HFFc6 (cell line): ENCODE measurements at regions not wholly inside any gene's neighbourhood (a gene's known extent, or its start where the extent isn't known, plus 50 kb on each side); places are given as distances from the start of the nearest gene placed in this dataset.

Experiments used
- DNase-seq: peaks from one replicate; pipeline ENCODE4 v3.0.0-alpha.2; 2018
- H3K27ac Mint-ChIP-seq: 2 replicates; pipeline ENCODE4 v1.8.0; 2020; ENCODE audit warnings: mild to moderate bottlenecking, mixed read lengths
- H3K27me3 Mint-ChIP-seq: 2 replicates; pipeline ENCODE4 v1.8.0; 2021; ENCODE audit warnings: mild to moderate bottlenecking, moderate library complexity, mixed read lengths; ENCODE audit not compliant: insufficient read depth
- H3K36me3 Mint-ChIP-seq: 2 replicates; pipeline ENCODE4 v1.8.0; 2021; ENCODE audit warnings: low read depth, mixed read lengths
- H3K4me1 Mint-ChIP-seq: 2 replicates; pipeline ENCODE4 v1.8.0; 2020; ENCODE audit warnings: low read depth, mixed read lengths
- H3K4me3 Mint-ChIP-seq: 2 replicates; pipeline ENCODE4 v1.8.0; 2020; ENCODE audit warnings: mild to moderate bottlenecking, moderate library complexity, mixed read lengths
- H3K9me3 Mint-ChIP-seq: 2 replicates; pipeline ENCODE4 v1.8.0; 2020; ENCODE audit warnings: mild to moderate bottlenecking, mixed read lengths
- CTCF ChIP-seq: fragments of 200-600 bp; sonication (generic); IDR thresholded peaks from 2 replicates; pipeline ENCODE4 v1.5.0; 2021; ENCODE audit warnings: antibody characterized with exemption, mild to moderate bottlenecking

GRCh38 chr10:85430991-85431390, 935.6 kb downstream of the GRID1 start:
- Mint-ChIP-seq H3K9me3 (peaks cover 24% of the 10 kb centered on the region), H3K36me3 (0 out of 2 replicates have a peak, but pooled peaks cover 7% of the 10 kb centered on the region), H3K4me3 (no peak overlapping the region), H3K27ac (no peak overlapping the region), H3K4me1 (no peaks in the 10 kb centered on the region), H3K27me3 (peaks cover 1% of the 10 kb centered on the region; the same call in 1 of the 2 replicates)
- TF ChIP-seq CTCF = no peak
- no peak for DNase-seq

- H3K27me3 Mint-ChIP-seq = peaks cover 1% of the 10 kb centered on the region; the same call in 1 of the 2 replicates
- peaks cover 40% of the 10 kb centered on the region for H3K9me3 Mint-ChIP-seq
- no peak overlapping the region for H3K4me3 Mint-ChIP-seq
- no peak for TF ChIP-seq CTCF
- 0 out of 2 replicates have a peak, but pooled peaks cover 7% of the 10 kb centered on the region for H3K36me3 Mint-ChIP-seq
- no peak overlapping the region for H3K27ac Mint-ChIP-seq
- H3K4me1 Mint-ChIP-seq = no peaks in the 10 kb centered on the region
- no peak for DNase-seq
Measured at GRCh38 chr10:85433248-85433647, 933.3 kb downstream of the GRID1 start.

- no peak for DNase-seq
- H3K4me1 Mint-ChIP-seq = no peaks in the 10 kb centered on the region
- no peaks in the 10 kb centered on the region for H3K27me3 Mint-ChIP-seq
- H3K36me3 Mint-ChIP-seq = peaks cover 9% of the 10 kb centered on the region; the same call in 1 of the 2 replicates
- no peak overlapping the region for H3K4me3 Mint-ChIP-seq
- H3K9me3 Mint-ChIP-seq = peaks cover 64% of the 10 kb centered on the region
- no peak overlapping the region for H3K27ac Mint-ChIP-seq
- no peak for TF ChIP-seq CTCF
Measured at GRCh38 chr10:85444868-85445267, 921.7 kb downstream of the GRID1 start.

GRCh38 chr10:85445702-85446101, 920.9 kb downstream of the GRID1 start:
- H3K4me3 Mint-ChIP-seq = no peak overlapping the region
- DNase-seq = no peak

GRCh38 chr10:85446827-85447226, 919.8 kb downstream of the GRID1 start:
- no peak overlapping the region for H3K27ac Mint-ChIP-seq
- peaks cover 57% of the 10 kb centered on the region for H3K9me3 Mint-ChIP-seq
- no peaks in the 10 kb centered on the region for H3K27me3 Mint-ChIP-seq
- H3K4me3 Mint-ChIP-seq = no peak overlapping the region
- peaks cover 9% of the 10 kb centered on the region; the same call in 1 of the 2 replicates for H3K36me3 Mint-ChIP-seq
- no peaks in the 10 kb centered on the region for H3K4me1 Mint-ChIP-seq
- no peak for TF ChIP-seq CTCF
- no peak for DNase-seq

More at GRCh38 chr10:85445702-85446101, 920.9 kb downstream of the GRID1 start:
- TF ChIP-seq CTCF = no peak
- peaks cover 62% of the 10 kb centered on the region for H3K9me3 Mint-ChIP-seq
- H3K27ac Mint-ChIP-seq = no peak overlapping the region
- no peaks in the 10 kb centered on the region for H3K27me3 Mint-ChIP-seq
- H3K4me1 Mint-ChIP-seq = no peaks in the 10 kb centered on the region
- H3K36me3 Mint-ChIP-seq = peaks cover 9% of the 10 kb centered on the region; the same call in 1 of the 2 replicates

GRCh38 chr10:85447690-85448089, 918.9 kb downstream of the GRID1 start:
- no peak for TF ChIP-seq CTCF
- no peaks in the 10 kb centered on the region for H3K4me1 Mint-ChIP-seq
- no peak overlapping the region for H3K27ac Mint-ChIP-seq
- H3K4me3 Mint-ChIP-seq = no peak overlapping the region
- peaks cover 64% of the 10 kb centered on the region for H3K9me3 Mint-ChIP-seq
- no peak for DNase-seq
- peaks cover 9% of the 10 kb centered on the region; the same call in 1 of the 2 replicates for H3K36me3 Mint-ChIP-seq
- H3K27me3 Mint-ChIP-seq = no peaks in the 10 kb centered on the region
